Uterus (tissue), 3 donors: ENCODE measurements at regions not wholly inside any gene's neighbourhood (a gene's known extent, or its start where the extent isn't known, plus 50 kb on each side); places are given as distances from the start of the nearest gene placed in this dataset.
"Not testable (repeated sequence)": the region's sequence is repeated elsewhere in the genome, so short reads cannot be mapped to it uniquely, and the experiment has no call there.

Experiments
- DNase-seq, 2 donors: peaks; one replicate each; pipeline ENCODE4 v3.0.0-alpha.2; 2019 to 2020
- H3K27ac ChIP-seq, 2 donors: fragments of 200-600 bp; sonication (generic); 1 replicate in 1 of 2; 2 replicates in 1 of 2; pipeline ENCODE4 v1.5.1; 2016 to 2018
- H3K27me3 ChIP-seq, 2 donors: fragments of 200-600 bp; sonication (generic); one replicate each; pipeline ENCODE4 v1.5.1; 2018 to 2019; ENCODE audit warnings: control low read depth in 1 of 2
- H3K36me3 ChIP-seq, 2 donors: fragments of 200-600 bp; sonication (generic); one replicate each; pipeline ENCODE4 v1.5.1; 2019; ENCODE audit warnings: control low read depth in 1 of 2
- H3K4me1 ChIP-seq, 2 donors: fragments of 200-600 bp; sonication (generic); one replicate each; pipeline ENCODE4 v1.5.1; 2018 to 2019; ENCODE audit warnings: control low read depth in 1 of 2
- H3K4me3 ChIP-seq, 2 donors: fragments of 200-600 bp; sonication (generic); 1 replicate in 1 of 2; 2 replicates in 1 of 2; pipeline ENCODE4 v1.5.1; 2018 to 2019; ENCODE audit warnings: mild to moderate bottlenecking in 1 of 2
- H3K9me3 ChIP-seq, 2 donors: fragments of 200-600 bp; sonication (generic); one replicate each; pipeline ENCODE4 v1.5.1; 2019; ENCODE audit warnings: control low read depth in 1 of 2
- POLR2A ChIP-seq, 2 donors: fragments of 450-650 bp; IDR thresholded peaks; one replicate each; pipeline ENCODE4 v1.6.1; 2016; ENCODE audit warnings: antibody characterized with exemption in 2 of 2, mild to moderate bottlenecking in 1 of 2, moderate library complexity in 1 of 2
- intact Hi-C: fragments of 100-400 bp; cut with DNase I; formaldehyde crosslinking; loops from one replicate; pipeline ENCODE4 v1.15.1; 2023; ENCODE audit warnings: low total_unique reads
- TF ChIP-seq, protein P1 (sequence below), 4 experiments: fragments of 200-600 bp in 2 of 4; fragments of 450-650 bp in 2 of 4; sonication (generic) in 2 of 4; IDR thresholded peaks; one replicate each; pipeline ENCODE4 v1.5.1; 2016 to 2019; ENCODE audit warnings: antibody characterized with exemption in 4 of 4, mild to moderate bottlenecking in 2 of 4, moderate library complexity in 1 of 4
- donor health status: DM: yes; HTN: yes; CAD: no.

DNA sequence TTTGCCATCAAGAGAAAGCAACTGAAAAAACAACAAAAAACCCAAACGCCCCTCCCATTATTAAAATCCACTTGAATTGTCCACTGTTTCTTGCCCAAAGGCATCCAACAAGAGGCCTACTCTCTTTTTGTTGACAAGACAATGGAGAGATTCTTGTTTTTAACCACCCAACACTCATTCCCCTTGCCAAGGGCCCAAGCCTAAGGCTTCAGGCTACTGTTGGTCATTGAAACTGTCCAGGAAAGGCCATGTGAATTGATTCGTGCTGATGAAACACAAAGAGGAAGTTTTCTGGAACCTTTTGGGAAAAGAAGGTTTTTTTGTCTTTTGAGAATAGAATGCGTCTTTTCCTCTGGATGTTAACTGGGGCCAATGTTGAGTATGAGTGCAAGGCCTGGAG lies 157.4 kb upstream of the PFN2 start:
- no peak for DNase-seq
- H3K4me3 ChIP-seq: no peak overlapping the region
- H3K27me3 ChIP-seq: no peaks in the 10 kb centered on the region
- TF ChIP-seq POLR2A (IDR thresholded peaks at IDR 0.05): no peak
- TF ChIP-seq, protein P1, sequence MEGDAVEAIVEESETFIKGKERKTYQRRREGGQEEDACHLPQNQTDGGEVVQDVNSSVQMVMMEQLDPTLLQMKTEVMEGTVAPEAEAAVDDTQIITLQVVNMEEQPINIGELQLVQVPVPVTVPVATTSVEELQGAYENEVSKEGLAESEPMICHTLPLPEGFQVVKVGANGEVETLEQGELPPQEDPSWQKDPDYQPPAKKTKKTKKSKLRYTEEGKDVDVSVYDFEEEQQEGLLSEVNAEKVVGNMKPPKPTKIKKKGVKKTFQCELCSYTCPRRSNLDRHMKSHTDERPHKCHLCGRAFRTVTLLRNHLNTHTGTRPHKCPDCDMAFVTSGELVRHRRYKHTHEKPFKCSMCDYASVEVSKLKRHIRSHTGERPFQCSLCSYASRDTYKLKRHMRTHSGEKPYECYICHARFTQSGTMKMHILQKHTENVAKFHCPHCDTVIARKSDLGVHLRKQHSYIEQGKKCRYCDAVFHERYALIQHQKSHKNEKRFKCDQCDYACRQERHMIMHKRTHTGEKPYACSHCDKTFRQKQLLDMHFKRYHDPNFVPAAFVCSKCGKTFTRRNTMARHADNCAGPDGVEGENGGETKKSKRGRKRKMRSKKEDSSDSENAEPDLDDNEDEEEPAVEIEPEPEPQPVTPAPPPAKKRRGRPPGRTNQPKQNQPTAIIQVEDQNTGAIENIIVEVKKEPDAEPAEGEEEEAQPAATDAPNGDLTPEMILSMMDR (IDR thresholded peaks at IDR 0.05): no peak
- no peaks in the 10 kb centered on the region for H3K36me3 ChIP-seq
- no peak overlapping the region for H3K27ac ChIP-seq
- no peaks in the 10 kb centered on the region for H3K4me1 ChIP-seq
- H3K9me3 ChIP-seq: no peaks in the 10 kb centered on the region
- intact Hi-C loops: no loop called here

DNA sequence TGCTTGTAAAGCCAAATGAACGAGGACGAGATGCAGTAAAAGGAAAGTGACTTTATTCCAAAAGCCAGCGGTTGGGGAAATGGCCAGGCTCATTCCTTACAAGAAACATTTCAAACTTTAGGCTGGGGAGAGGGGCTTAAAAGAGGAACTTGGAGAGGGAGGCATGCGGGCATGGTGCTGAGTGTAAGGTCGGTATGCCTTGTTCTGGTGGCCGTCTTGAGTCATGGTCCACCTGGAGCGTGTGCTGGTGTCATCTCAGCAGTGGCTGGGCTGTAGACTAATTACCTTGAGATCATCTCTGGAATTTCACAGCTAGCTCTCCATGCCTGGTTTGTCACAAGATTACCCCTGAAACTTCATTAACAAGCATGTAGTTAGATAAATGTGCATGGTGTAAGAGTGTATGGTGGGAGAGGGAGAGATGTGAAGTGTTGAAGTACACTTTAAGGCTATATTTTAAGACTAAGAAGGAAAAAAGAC lies 156.4 kb upstream of the PFN2 start:
- Histone ChIP-seq H3K4me1 (no peaks in the 10 kb centered on the region), H3K9me3 (no peaks in the 10 kb centered on the region), H3K36me3 (no peaks in the 10 kb centered on the region), H3K27me3 (no peaks in the 10 kb centered on the region), H3K27ac (no peak overlapping the region), H3K4me3 (no peak overlapping the region)
- DNase-seq: no peak
- intact Hi-C loops: no loop called here
- no peak for TF ChIP-seq POLR2A (IDR thresholded peaks at IDR 0.05)
- TF ChIP-seq, protein P1 (IDR thresholded peaks at IDR 0.05): no peak

DNA sequence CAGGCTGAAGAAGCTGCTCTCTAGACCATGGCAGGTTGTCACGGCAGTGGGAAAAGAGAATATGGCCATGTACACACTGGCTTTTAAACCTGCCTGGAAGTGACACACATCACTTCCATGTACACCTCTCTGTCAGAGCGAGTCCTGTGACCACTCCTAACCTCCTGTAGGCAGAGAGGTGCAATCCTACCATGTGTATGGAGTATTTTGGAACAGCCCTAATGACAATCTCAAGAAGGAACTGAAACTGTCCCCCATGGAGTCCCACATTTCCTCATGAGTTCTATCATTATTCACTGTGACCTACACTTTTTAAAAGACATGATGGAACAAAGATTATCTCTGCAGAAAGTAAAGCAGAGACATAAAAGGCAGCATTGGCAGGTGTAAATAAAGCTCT lies 153.4 kb upstream of the PFN2 start:
- intact Hi-C loops: no loop called here
- Histone ChIP-seq H3K4me3 (no peak overlapping the region), H3K27me3 (no peaks in the 10 kb centered on the region), H3K9me3 (no peaks in the 10 kb centered on the region), H3K36me3 (no peaks in the 10 kb centered on the region), H3K4me1 (no peaks in the 10 kb centered on the region), H3K27ac (no peak overlapping the region)
- no peak for TF ChIP-seq POLR2A (IDR thresholded peaks at IDR 0.05)
- TF ChIP-seq, protein P1 (IDR thresholded peaks at IDR 0.05): no peak
- DNase-seq: no peak

DNA sequence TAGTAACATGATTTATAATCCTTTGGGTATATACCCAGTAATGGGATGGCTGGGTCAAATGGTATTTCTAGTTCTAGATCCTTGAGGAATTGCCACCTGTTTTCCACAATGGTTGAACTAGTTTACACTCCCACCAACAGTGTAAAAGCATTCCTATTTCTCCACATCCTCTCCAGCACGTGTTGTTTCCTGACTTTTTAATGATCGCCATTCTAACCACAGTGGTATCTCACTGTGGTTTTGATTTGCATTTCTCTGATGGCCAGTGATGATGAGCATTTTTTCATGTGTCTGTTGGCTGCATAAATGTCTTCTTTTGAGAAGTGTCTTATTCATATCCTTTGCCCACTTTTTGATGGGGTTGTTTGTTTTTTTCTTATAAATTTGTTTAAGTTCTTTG lies 152.6 kb upstream of the PFN2 start:
- H3K36me3 ChIP-seq, H3K27me3 ChIP-seq, H3K4me3 ChIP-seq, DNase-seq, H3K4me1 ChIP-seq, intact Hi-C loops, H3K27ac ChIP-seq, H3K9me3 ChIP-seq: not testable (repeated sequence)

DNA sequence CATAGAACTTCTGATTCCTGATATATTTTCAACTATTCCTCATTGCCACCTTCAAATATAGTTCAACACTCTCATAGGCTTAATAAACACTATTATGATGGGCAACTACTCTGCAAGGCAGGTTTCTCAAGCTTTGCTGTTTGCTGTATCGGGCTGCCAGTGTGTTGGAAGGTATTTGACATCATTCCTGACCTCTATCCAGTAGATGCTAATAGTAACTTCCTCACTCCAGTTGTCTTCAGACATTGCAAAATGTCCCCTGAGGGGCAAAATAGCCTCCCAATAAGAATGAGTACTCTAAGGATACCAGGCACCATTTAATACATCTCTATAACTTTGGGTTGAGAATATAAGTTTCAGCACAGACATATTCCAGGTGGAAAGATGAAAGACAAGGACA lies 147.5 kb upstream of the PFN2 start:
- Histone ChIP-seq H3K36me3 (no peaks in the 10 kb centered on the region), H3K4me1 (no peaks in the 10 kb centered on the region), H3K9me3 (no peaks in the 10 kb centered on the region), H3K4me3 (no peak overlapping the region), H3K27me3 (no peaks in the 10 kb centered on the region), H3K27ac (no peak overlapping the region)
- TF ChIP-seq, protein P1 (IDR thresholded peaks at IDR 0.05): no peak
- TF ChIP-seq POLR2A (IDR thresholded peaks at IDR 0.05): no peak
- no peak for DNase-seq
- intact Hi-C loops: no loop called here

DNA sequence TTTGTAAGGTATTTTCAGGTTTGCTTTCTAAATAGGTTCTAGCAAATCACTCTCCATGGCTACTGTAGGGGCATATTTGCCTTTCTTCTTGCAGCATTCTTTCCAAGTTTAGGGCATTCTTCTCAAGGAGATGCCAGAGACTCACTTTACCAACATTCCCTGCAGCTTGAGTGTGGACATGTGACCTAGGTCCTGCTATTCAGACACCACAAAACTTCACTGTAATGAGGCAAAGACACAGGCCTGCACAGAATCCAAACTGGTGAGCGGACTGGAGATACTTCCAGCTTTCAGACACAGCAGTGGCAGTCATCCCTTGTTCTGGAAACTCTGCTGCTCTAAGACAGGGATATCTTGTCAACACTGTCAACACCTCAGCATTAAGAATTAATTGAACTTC lies 146.4 kb upstream of the PFN2 start:
- H3K9me3 ChIP-seq: no peaks in the 10 kb centered on the region
- intact Hi-C loops: no loop called here

More for the DNA sequence above, 146.4 kb upstream of the PFN2 start:
- H3K4me3 ChIP-seq: no peak overlapping the region
- TF ChIP-seq POLR2A (IDR thresholded peaks at IDR 0.05): no peak
- TF ChIP-seq, protein P1 (IDR thresholded peaks at IDR 0.05): no peak
- no peaks in the 10 kb centered on the region for H3K27me3 ChIP-seq
- no peak for DNase-seq
- no peaks in the 10 kb centered on the region for H3K4me1 ChIP-seq
- H3K36me3 ChIP-seq: no peaks in the 10 kb centered on the region
- no peak overlapping the region for H3K27ac ChIP-seq
